ENCODE measurements at regions not wholly inside any gene's neighbourhood (a gene's known extent, or its start where the extent isn't known, plus 50 kb on each side); places are given as distances from the start of the nearest gene placed in this dataset.
A peak's percentile ranks its signal among the peaks of the same experiment; 100 is the strongest.

DNA sequence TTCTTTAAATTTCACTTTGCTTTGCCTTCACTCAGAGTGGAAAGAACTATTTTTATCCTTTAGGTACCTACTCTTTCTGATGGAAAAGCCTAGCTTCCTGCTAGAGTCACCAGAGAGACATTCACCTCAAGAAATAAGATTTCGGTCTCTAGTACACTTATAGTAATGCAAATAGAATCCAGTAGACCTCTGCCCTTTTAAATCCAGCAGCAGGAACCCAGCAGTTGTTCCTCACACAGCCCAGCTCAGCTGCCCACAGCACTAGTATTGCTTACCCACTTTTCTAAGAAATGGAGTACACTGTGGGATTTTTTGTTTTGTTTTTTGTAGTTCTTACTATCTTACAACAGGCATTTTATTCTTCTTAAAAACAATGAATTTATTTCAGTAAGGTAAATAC lies 497.0 kb upstream of the CCDC54 start:
- no peak for DNase-seq (ENCODE audit: low read depth)

DNA sequence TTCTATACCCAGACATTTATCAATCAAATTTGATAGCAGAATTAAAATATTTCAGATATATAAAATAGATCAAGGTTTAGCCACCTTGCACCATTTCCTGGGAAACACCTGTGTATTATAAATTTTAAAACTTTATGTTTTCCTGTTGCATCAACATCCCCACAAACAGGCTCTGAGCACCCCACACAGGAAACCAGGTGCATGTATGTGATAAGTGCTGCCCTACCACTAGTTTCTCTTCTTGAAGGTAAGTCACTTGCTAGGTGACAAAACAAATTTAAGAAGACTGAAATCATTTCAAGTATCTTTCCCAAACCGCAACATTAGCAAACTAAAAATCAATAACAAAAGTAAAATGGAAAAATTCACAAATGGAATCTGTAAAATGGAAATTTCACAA lies 496.1 kb upstream of the CCDC54 start:
- no peak for DNase-seq (ENCODE audit: low read depth)

DNA sequence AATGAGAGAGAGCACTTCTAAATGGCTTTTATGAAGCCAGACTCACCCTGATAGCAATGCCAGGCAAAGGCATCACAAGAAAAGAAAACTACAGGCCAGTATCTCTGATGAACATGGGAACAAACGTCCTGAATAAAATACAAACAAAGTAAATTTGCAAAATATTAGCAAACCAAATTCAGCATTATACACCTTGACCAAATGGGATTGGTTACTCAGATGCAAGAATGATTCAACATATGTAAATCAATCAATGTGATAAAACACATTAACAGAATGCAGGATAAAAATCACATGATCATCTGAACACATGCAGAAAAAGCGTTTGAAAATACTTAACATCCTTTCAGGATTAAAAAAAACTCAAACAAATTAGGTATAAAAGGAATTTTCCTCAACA lies 494.9 kb upstream of the CCDC54 start:
- no peak for DNase-seq (ENCODE audit: low read depth)

GRCh38 chr3:106906074-106906473 lies 471.2 kb upstream of the CCDC54 start:
- DNase-seq (ENCODE audit: low read depth): no peak

GRCh38 chr3:106908181-106908938 lies 468.9 kb upstream of the CCDC54 start:
- DNase-seq (ENCODE audit: low read depth): no peak

DNA sequence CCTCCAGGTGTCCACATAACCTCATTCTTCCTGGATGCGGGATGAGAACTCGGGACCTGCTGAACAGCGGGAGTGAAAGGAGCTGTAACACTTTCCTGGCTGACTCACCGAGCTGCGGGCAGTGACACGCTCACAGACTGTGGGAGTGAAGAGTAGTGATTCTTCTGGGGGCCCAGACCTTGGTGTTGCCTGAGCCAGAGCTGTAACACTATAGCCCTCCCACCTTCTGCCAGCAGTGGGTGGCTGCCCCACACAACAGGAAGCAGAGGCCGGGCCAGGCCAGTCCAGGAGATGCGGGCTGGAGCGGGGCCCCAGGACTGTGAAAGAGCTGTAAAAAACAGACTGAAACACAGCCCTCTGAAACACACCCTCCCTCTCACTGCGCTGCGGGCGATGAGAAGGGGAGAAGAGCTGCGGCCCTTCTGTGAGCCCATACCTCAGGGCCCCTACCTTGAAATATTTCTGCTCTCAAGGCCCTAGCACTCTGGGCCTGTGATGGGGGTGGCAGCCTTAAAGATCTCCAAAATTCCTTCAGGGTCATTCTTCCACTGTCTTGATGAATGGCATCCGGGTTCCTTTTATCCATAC lies 464.0 kb upstream of the CCDC54 start:
- no peak for DNase-seq (ENCODE audit: low read depth)

GRCh38 chr3:106913966-106914365 lies 463.3 kb upstream of the CCDC54 start:
- no peak for DNase-seq (ENCODE audit: low read depth)

GRCh38 chr3:106920609-106921008 lies 456.6 kb upstream of the CCDC54 start:
- no peak for DNase-seq (ENCODE audit: low read depth)

GRCh38 chr3:106929081-106929480 lies 448.2 kb upstream of the CCDC54 start:
- no peak for DNase-seq (ENCODE audit: low read depth)

GRCh38 chr3:106930086-106930485 lies 447.2 kb upstream of the CCDC54 start:
- no peak for DNase-seq (ENCODE audit: low read depth)

DNA sequence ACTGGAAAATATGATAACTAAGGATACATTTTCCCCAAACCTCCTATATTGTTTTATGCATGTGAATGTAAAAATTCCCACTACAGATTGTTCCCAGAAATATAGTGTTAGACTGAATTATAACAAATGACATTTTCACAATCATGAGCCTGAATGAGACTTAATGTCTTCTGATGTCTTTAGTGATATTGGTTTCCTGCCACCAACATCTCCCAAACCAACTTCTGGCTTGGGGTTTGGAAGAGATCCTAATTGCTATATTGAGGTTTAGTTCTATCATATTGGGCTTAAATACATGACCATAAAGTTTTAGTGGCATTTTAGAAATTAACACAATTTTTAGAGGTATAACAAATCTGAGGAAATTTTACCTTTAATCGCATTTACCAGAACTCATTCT lies 445.3 kb upstream of the CCDC54 start:
- DNase-seq (ENCODE audit: low read depth): no peak

- no peak for DNase-seq (ENCODE audit: low read depth)
Observed at GRCh38 chr3:106936337-106936736, 440.9 kb upstream of the CCDC54 start.

- DNase-seq (ENCODE audit: low read depth): no peak
Observed at GRCh38 chr3:106942051-106942450, 435.2 kb upstream of the CCDC54 start.

GRCh38 chr3:106943071-106943470 lies 434.2 kb upstream of the CCDC54 start:
- DNase-seq (ENCODE audit: low read depth): no peak

- DNase-seq (ENCODE audit: low read depth): peak; percentile 80
Observed at GRCh38 chr3:106945435-106945834, 431.8 kb upstream of the CCDC54 start.

DNA sequence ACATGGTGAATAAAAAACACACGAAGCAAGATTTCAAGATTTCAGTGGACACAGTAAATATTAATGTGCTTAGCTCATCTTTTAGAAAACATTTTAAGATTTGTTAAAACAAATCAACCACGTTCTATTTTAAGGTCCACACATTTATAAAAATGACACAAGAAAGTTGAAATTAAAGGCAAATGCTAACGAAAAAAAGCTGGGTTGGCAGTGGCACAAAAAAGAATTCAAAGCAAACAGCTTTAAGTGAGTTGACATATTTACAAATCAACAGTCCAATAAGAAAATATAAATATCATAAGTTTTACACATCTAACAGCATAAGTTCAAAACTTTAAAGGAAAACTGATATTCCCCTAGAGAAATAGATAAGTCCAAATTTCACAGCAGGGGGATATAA lies 430.4 kb upstream of the CCDC54 start:
- DNase-seq (ENCODE audit: low read depth): no peak

GRCh38 chr3:106957029-106957428 lies 420.2 kb upstream of the CCDC54 start:
- no peak for DNase-seq (ENCODE audit: low read depth)

GRCh38 chr3:106962993-106963392 lies 414.2 kb upstream of the CCDC54 start:
- no peak for DNase-seq (ENCODE audit: low read depth)

DNA sequence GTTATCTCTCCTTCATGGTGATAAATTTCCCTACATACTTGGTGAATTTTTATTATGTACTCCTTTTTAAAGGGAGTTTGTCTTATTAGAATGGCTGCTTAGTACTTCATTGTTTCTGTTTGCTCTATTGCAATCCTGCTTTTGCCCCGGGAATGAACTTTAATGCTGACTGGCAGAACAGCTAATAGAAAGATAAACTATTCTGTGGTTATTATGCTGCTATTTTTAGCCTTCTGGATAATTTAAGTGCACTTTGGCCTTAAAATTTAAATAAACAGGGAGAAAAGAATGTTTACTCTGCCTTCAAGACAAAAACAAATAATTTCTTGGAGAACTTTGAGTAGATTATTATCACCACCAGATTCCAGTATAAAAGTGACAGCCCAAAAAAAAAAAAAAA lies 413.8 kb upstream of the CCDC54 start:
- no peak for DNase-seq (ENCODE audit: low read depth)

DNA sequence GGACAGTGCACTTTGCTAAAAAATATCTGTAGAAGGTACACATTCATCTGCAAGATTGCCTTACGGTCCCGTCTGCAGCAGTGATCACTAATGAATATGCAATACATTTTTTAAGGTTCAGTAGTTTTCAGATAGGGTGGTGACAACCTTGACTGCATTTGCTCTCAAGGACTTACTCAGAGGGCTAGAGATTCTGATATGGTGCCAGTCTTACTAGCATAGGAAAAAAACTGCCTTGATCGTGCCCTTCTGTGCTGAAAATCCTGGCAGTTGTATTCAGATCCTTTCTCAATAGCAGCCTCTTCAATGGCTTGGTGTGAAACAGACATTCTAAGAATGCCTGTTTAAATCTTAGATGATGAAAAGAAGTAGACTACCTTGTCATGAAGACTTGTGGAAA lies 411.9 kb upstream of the CCDC54 start:
- DNase-seq (ENCODE audit: low read depth): no peak

- no peak for DNase-seq (ENCODE audit: low read depth)
Observed at GRCh38 chr3:106969596-106969995, 407.6 kb upstream of the CCDC54 start.

GRCh38 chr3:106981392-106981791 lies 395.8 kb upstream of the CCDC54 start:
- no peak for DNase-seq (ENCODE audit: low read depth)

- DNase-seq (ENCODE audit: low read depth): no peak
Observed at GRCh38 chr3:106985721-106986120, 391.5 kb upstream of the CCDC54 start.
